IMR-90 (cell line): ENCODE measurements at regions not wholly inside any gene's neighbourhood (a gene's known extent, or its start where the extent isn't known, plus 50 kb on each side); places are given as distances from the start of the nearest gene placed in this dataset.

Experiments used
- ATAC-seq: fragments of 200-7000 bp; cut with Tn5 transposase; 2 replicates; pipeline ENCODE4 v1.9.1; 2020; ENCODE audit warnings: low read depth, mild to moderate bottlenecking, moderate library complexity
- BruUV-seq: library from RNA; stranded (reverse); fragments of 400-500 nt; replicated peaks from 2 replicates; lab custom pipeline; 2021; lab: Mats Ljungman, UMichigan
- CTCF ChIA-PET: fragments of 300-600 bp; formaldehyde crosslinking; extraction: SDS; loops from one replicate; lab custom pipeline; 2021; ENCODE audit warnings: antibody characterized with exemption; lab: Yijun Ruan, JAX
- POLR2A ChIA-PET: fragments of 300-600 bp; sonication (Branson Sonifier 250); formaldehyde crosslinking; loops from one replicate; lab custom pipeline; 2022; ENCODE audit warnings: antibody characterized with exemption; ENCODE audit not compliant: unreplicated experiment; lab: Charles Lee
- DNase-seq: peaks from one replicate; pipeline ENCODE4 v3.0.0; 2013
- H2AFZ ChIP-seq: replicated peaks from 2 replicates; pipeline ENCODE3; 2013; ENCODE audit warnings: low read length, mild to moderate bottlenecking; ENCODE audit not compliant: poor library complexity
- H2AK5ac ChIP-seq: 2 replicates; pipeline ENCODE4 v1.6.1; 2013; ENCODE audit warnings: low read depth, low read length, inconsistent platforms
- H2AK9ac ChIP-seq: replicated peaks from 2 replicates; pipeline ENCODE3; 2013; ENCODE audit warnings: mild to moderate bottlenecking, low read depth, low read length, moderate library complexity; ENCODE audit not compliant: poor library complexity
- H2BK120ac ChIP-seq: 2 replicates; pipeline ENCODE4 v1.6.1; 2013; ENCODE audit warnings: low read depth, low read length, inconsistent platforms
- H2BK15ac ChIP-seq: 3 replicates; pipeline ENCODE4 v1.6.1; 2013; ENCODE audit warnings: low read depth, low read length, inconsistent platforms
- H2BK20ac ChIP-seq: 2 replicates; pipeline ENCODE4 v1.6.1; 2013; ENCODE audit warnings: low read depth, mild to moderate bottlenecking, inconsistent platforms, low read length, moderate library complexity
- H2BK5ac ChIP-seq: 2 replicates; pipeline ENCODE4 v1.6.1; 2013; ENCODE audit warnings: mild to moderate bottlenecking, low read depth, low read length, inconsistent platforms; ENCODE audit not compliant: poor library complexity, severe bottlenecking
- H3K14ac ChIP-seq: replicated peaks from 2 replicates; pipeline ENCODE4 v1.6.1; 2013; ENCODE audit warnings: low read depth, low read length, inconsistent platforms
- H3K18ac ChIP-seq: 2 replicates; pipeline ENCODE4 v1.6.1; 2013; ENCODE audit warnings: low read depth, low read length, control low read depth
- H3K23ac ChIP-seq: 2 replicates; pipeline ENCODE4 v1.6.1; 2013; ENCODE audit warnings: low read depth, low read length, inconsistent platforms
- H3K27ac ChIP-seq: 2 replicates; pipeline ENCODE4 v1.5.1; 2013; ENCODE audit warnings: mild to moderate bottlenecking, control low read depth, low read length; ENCODE audit not compliant: insufficient read depth
- H3K27me3 ChIP-seq: 2 replicates; pipeline ENCODE4 v1.6.1; 2013; ENCODE audit warnings: low read length; ENCODE audit not compliant: control insufficient read depth, insufficient read depth
- H3K36me3 ChIP-seq: 2 replicates; pipeline ENCODE4 v1.6.1; 2013; ENCODE audit warnings: low read length, mixed read lengths; ENCODE audit not compliant: control insufficient read depth, insufficient read depth
- H3K4ac ChIP-seq: 2 replicates; pipeline ENCODE4 v1.6.1; 2013; ENCODE audit warnings: low read depth, low read length, inconsistent platforms
- H3K4me1 ChIP-seq: 2 replicates; pipeline ENCODE4 v1.6.1; 2013; ENCODE audit warnings: low read length, mixed read lengths; ENCODE audit not compliant: control insufficient read depth, insufficient read depth
- H3K4me2 ChIP-seq: 2 replicates; pipeline ENCODE4 v1.6.1; 2013; ENCODE audit warnings: low read depth, mild to moderate bottlenecking, control low read depth, low read length, moderate library complexity
- H3K4me3 ChIP-seq: 2 replicates; pipeline ENCODE4 v1.5.1; 2013; ENCODE audit warnings: low read depth, mild to moderate bottlenecking, control low read depth, low read length, moderate library complexity; ENCODE audit not compliant: insufficient read depth
- H3K56ac ChIP-seq: 2 replicates; pipeline ENCODE4 v1.6.1; 2013; ENCODE audit warnings: low read length, inconsistent platforms; ENCODE audit not compliant: insufficient read depth; ENCODE audit errors: extremely low read depth
- H3K79me1 ChIP-seq, 2 experiments: 2 replicates each; pipeline ENCODE4 v1.6.1; 2013; ENCODE audit warnings: low read length in 2 of 2, inconsistent platforms in 1 of 2, low read depth in 1 of 2
- H3K9ac ChIP-seq: 2 replicates; pipeline ENCODE4 v1.6.1; 2013; ENCODE audit warnings: low read depth, low read length, control low read depth
- H3K9me1 ChIP-seq: 2 replicates; pipeline ENCODE4 v1.6.1; 2013; ENCODE audit warnings: low read length, inconsistent platforms; ENCODE audit not compliant: insufficient read depth
- H3K9me3 ChIP-seq: 2 replicates; pipeline ENCODE4 v1.6.1; 2013; ENCODE audit warnings: low read length; ENCODE audit not compliant: control insufficient read depth, insufficient read depth
- H4K20me1 ChIP-seq: 2 replicates; pipeline ENCODE4 v1.6.1; 2013; ENCODE audit warnings: low read length, inconsistent platforms; ENCODE audit not compliant: insufficient read depth
- H4K5ac ChIP-seq: 2 replicates; pipeline ENCODE4 v1.6.1; 2013; ENCODE audit warnings: mild to moderate bottlenecking, low read depth, low read length, control low read depth
- H4K8ac ChIP-seq, 2 experiments: 2 replicates each; pipeline ENCODE4 v1.6.1; 2013; ENCODE audit warnings: low read depth in 2 of 2, low read length in 2 of 2, control low read depth in 1 of 2, inconsistent platforms in 1 of 2
- H4K91ac ChIP-seq: 2 replicates; pipeline ENCODE4 v1.6.1; 2013; ENCODE audit warnings: low read depth, low read length, inconsistent platforms; ENCODE audit not compliant: insufficient read depth
- MXI1 ChIP-seq: IDR thresholded peaks from 2 replicates; pipeline ENCODE4 v1.6.1; 2012; ENCODE audit warnings: low read depth, mild to moderate bottlenecking, low read length, moderate library complexity, borderline replicate concordance
- WGBS, 2 experiments: methylation state at CpG; one replicate each; pipeline versions ENCODE4 v1.1.5 to v1.1.7; 2013; ENCODE audit warnings: missing lambda C conversion rate in 2 of 2; ENCODE audit not compliant: insufficient read length in 1 of 2; ENCODE audit errors: extremely low coverage in 2 of 2; 5-methylcytosine and 5-hydroxymethylcytosine counted together
- dilution Hi-C: fragments of 300-500 bp; cut with HindIII; formaldehyde crosslinking; loops from one replicate; pipeline ENCODE4 v1.14.3; 2018; ENCODE audit warnings: low sequenced_read_pairs; ENCODE audit not compliant: unreplicated experiment
- in situ Hi-C: fragments of 300-500 bp; cut with MboI; formaldehyde crosslinking; loops from 3 replicates; pipeline ENCODE4 v1.14.3; 2019; ENCODE audit warnings: low sequenced_read_pairs, inconsistent platforms, mixed read lengths
- intact Hi-C: fragments of 100-400 bp; cut with micrococcal nuclease; formaldehyde crosslinking; loops from 2 replicates; pipeline ENCODE4 v1.10.0; 2022

- Histone ChIP-seq H4K20me1 (no peaks in the 10 kb centered on the region), H2BK20ac (no peak overlapping the region), H3K4ac (no peak overlapping the region), H3K9ac (no peak overlapping the region), H3K27ac (no peak overlapping the region), H3K56ac (no peak overlapping the region), H3K18ac (no peak overlapping the region), H3K36me3 (no peaks in the 10 kb centered on the region), H3K9me1 (no peaks in the 10 kb centered on the region), H2BK120ac (no peak overlapping the region), H4K5ac (no peak overlapping the region), H3K79me1 (no peaks in the 10 kb centered on the region), H3K4me1 (no peaks in the 10 kb centered on the region), H3K4me3 (no peak overlapping the region), H4K91ac (no peak overlapping the region), H2AK5ac (no peak overlapping the region), H3K23ac (no peak overlapping the region), H4K8ac (no peak overlapping the region), H2BK15ac (no peak overlapping the region), H2AK9ac (no peak overlapping the region), H3K9me3 (no peaks in the 10 kb centered on the region; the same call in 1 of the 2 replicates), H2BK5ac (no peak overlapping the region), H3K4me2 (no peak overlapping the region), H3K27me3 (peaks cover 26% of the 10 kb centered on the region), H2AFZ (no peak overlapping the region), H3K14ac (no peak overlapping the region)
- no CpG with 5 or more reads among the region's 4 CpGs for WGBS, 2 experiments
- DNase-seq: no peak
- in situ Hi-C loops (no loop called here), intact Hi-C loops (no loop called here), dilution Hi-C loops (no loop called here)
- ChIA-PET CTCF (no interaction called here), POLR2A (no interaction called here)
- BruUV-seq: no TSS peak
- ATAC-seq: no peak
- TF ChIP-seq MXI1: no peak
Measured at GRCh38 chr5:159732220-159732619, 184.1 kb upstream of the ADRA1B start.
